ENCODE measurements at regions not wholly inside any gene's neighbourhood (a gene's known extent, or its start where the extent isn't known, plus 50 kb on each side); places are given as distances from the start of the nearest gene placed in this dataset.

DNA sequence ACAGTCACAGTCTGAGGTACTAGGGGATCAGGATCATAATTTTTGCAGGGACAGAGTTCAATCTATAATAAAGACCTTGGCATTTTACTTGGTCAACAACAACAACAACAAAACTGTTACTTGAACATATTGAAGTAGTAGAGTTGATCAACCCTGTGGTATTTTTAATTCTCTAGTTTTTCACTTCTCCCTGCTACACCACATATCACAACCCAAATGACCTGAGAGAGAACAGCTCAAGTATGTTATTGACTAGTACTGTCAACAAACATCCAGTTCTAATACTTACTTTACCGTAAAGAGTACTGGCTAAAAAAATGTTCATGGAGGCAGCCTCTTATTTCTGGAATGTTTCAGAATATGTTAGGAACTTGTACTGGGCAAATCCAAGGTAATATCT, 90.5 kb upstream of the FAM3C start:
- Histone ChIP-seq H4K20me1 (ENCODE audit: low read depth) (no peaks in the 10 kb centered on the region), H3K9ac (no peak overlapping the region), H3K4me1 (peaks cover 17% of the 10 kb centered on the region), H3F3A (ENCODE audit: low read depth) (peaks cover under 1% of the 10 kb centered on the region), H3K36me3 (no peaks in the 10 kb centered on the region), H3K79me2 (ENCODE audit: low read depth) (peaks cover 26% of the 10 kb centered on the region), H3K9me3 (ENCODE audit: low read depth) (no peaks in the 10 kb centered on the region), H3K27ac (no peak overlapping the region), H3K27me3 (no peaks in the 10 kb centered on the region), H2AFZ (replicated peaks) (no peak overlapping the region), H3K4me2 (no peak overlapping the region), H3K4me3 (no peak overlapping the region)
- no peak for DNase-seq (ENCODE audit: low spot score)
- no peaks in the 10 kb centered on the region for H3K27me3 Mint-ChIP-seq (ENCODE audit: insufficient read depth, low read depth)
- H3K36me3 Mint-ChIP-seq = no peaks in the 10 kb centered on the region
- H3K4me3 Mint-ChIP-seq = no peak overlapping the region
- TF ChIP-seq, protein P1, sequence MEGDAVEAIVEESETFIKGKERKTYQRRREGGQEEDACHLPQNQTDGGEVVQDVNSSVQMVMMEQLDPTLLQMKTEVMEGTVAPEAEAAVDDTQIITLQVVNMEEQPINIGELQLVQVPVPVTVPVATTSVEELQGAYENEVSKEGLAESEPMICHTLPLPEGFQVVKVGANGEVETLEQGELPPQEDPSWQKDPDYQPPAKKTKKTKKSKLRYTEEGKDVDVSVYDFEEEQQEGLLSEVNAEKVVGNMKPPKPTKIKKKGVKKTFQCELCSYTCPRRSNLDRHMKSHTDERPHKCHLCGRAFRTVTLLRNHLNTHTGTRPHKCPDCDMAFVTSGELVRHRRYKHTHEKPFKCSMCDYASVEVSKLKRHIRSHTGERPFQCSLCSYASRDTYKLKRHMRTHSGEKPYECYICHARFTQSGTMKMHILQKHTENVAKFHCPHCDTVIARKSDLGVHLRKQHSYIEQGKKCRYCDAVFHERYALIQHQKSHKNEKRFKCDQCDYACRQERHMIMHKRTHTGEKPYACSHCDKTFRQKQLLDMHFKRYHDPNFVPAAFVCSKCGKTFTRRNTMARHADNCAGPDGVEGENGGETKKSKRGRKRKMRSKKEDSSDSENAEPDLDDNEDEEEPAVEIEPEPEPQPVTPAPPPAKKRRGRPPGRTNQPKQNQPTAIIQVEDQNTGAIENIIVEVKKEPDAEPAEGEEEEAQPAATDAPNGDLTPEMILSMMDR (IDR thresholded peaks at IDR 0.05) = no peak
- TF ChIP-seq EZH2 (IDR thresholded peaks at IDR 0.05) (no peak), EZH2phosphoT487 (IDR thresholded peaks at IDR 0.05) (no peak)
- no peak overlapping the region for H3K27ac Mint-ChIP-seq
- H3K9me3 Mint-ChIP-seq = no peaks in the 10 kb centered on the region
- H3K4me1 Mint-ChIP-seq = peaks cover 12% of the 10 kb centered on the region

GRCh38 chr7:121485467-121486243, 89.5 kb upstream of the FAM3C start:
- no peak overlapping the region for H2AFZ ChIP-seq (replicated peaks)
- no peak overlapping the region for H3K27ac ChIP-seq
- Mint-ChIP-seq H3K9me3 (no peaks in the 10 kb centered on the region), H3K4me3 (no peak overlapping the region), H3K36me3 (no peaks in the 10 kb centered on the region), H3K27me3 (ENCODE audit: insufficient read depth, low read depth) (no peaks in the 10 kb centered on the region), H3K27ac (no peak overlapping the region), H3K4me1 (peaks cover 17% of the 10 kb centered on the region)
- no peaks in the 10 kb centered on the region for H3K36me3 ChIP-seq
- peaks cover 8% of the 10 kb centered on the region for H4K20me1 ChIP-seq (ENCODE audit: low read depth)
- H3K9me3 ChIP-seq (ENCODE audit: low read depth) = no peaks in the 10 kb centered on the region
- no peak overlapping the region for H3K4me2 ChIP-seq
- H3K4me3 ChIP-seq = no peak overlapping the region
- H3F3A ChIP-seq (ENCODE audit: low read depth) = peaks cover 10% of the 10 kb centered on the region
- TF ChIP-seq EZH2 (IDR thresholded peaks at IDR 0.05) = no peak
- TF ChIP-seq, protein P1 (IDR thresholded peaks at IDR 0.05) = no peak
- no peak for TF ChIP-seq EZH2phosphoT487 (IDR thresholded peaks at IDR 0.05)
- peaks cover 26% of the 10 kb centered on the region for H3K4me1 ChIP-seq
- no peak for DNase-seq (ENCODE audit: low spot score)
- peaks cover 19% of the 10 kb centered on the region for H3K79me2 ChIP-seq (ENCODE audit: low read depth)
- no peak overlapping the region for H3K9ac ChIP-seq
- H3K27me3 ChIP-seq = no peaks in the 10 kb centered on the region

GRCh38 chr7:121484089-121484763, 88.1 kb upstream of the FAM3C start:
- no peaks in the 10 kb centered on the region for H3K9me3 Mint-ChIP-seq
- no peak overlapping the region for H3K27ac Mint-ChIP-seq
- no peaks in the 10 kb centered on the region for H3K27me3 Mint-ChIP-seq (ENCODE audit: insufficient read depth, low read depth)
- Histone ChIP-seq H3F3A (ENCODE audit: low read depth) (peaks cover 23% of the 10 kb centered on the region), H3K4me1 (peaks cover 40% of the 10 kb centered on the region), H3K79me2 (ENCODE audit: low read depth) (peaks cover 7% of the 10 kb centered on the region), H4K20me1 (ENCODE audit: low read depth) (peaks cover 9% of the 10 kb centered on the region), H3K9me3 (ENCODE audit: low read depth) (no peaks in the 10 kb centered on the region), H3K27ac (no peak overlapping the region), H2AFZ (replicated peaks) (no peak overlapping the region), H3K36me3 (no peaks in the 10 kb centered on the region), H3K4me3 (no peak overlapping the region), H3K9ac (no peak overlapping the region), H3K27me3 (no peaks in the 10 kb centered on the region), H3K4me2 (no peak overlapping the region)
- no peak for DNase-seq (ENCODE audit: low spot score)
- TF ChIP-seq, protein P1 (IDR thresholded peaks at IDR 0.05) = no peak
- TF ChIP-seq EZH2phosphoT487 (IDR thresholded peaks at IDR 0.05) (no peak), EZH2 (IDR thresholded peaks at IDR 0.05) (no peak)
- H3K4me3 Mint-ChIP-seq = no peak overlapping the region
- peaks cover 28% of the 10 kb centered on the region for H3K4me1 Mint-ChIP-seq
- H3K36me3 Mint-ChIP-seq = no peaks in the 10 kb centered on the region

All from neural progenitor cell (in vitro differentiated cells).